ENCODE measurements at regions not wholly inside any gene's neighbourhood (a gene's known extent, or its start where the extent isn't known, plus 50 kb on each side); places are given as distances from the start of the nearest gene placed in this dataset.
"Not testable (repeated sequence)": the region's sequence is repeated elsewhere in the genome, so short reads cannot be mapped to it uniquely, and the experiment has no call there.

DNA sequence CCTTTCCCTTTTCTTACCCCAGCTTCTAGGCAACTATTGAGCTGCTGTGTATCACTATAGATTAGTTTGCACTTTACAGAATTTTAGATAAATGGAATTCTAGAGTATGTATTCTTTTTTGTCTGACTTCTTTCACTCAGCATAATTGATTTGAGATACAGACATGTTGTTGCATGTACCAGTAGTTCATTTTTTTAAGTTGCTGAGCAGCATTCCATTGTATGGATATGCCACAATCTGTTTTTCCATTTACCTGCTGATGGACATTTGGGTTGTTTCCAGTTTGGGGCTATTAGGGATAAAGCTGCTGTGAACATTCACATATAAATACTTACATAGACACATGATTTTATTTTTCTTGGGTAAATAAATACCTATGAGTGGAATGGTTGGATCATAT is 135.7 kb downstream of the IGF1 start:
- DNase-seq (ENCODE audit: low read depth, low spot score), result no peak

DNA sequence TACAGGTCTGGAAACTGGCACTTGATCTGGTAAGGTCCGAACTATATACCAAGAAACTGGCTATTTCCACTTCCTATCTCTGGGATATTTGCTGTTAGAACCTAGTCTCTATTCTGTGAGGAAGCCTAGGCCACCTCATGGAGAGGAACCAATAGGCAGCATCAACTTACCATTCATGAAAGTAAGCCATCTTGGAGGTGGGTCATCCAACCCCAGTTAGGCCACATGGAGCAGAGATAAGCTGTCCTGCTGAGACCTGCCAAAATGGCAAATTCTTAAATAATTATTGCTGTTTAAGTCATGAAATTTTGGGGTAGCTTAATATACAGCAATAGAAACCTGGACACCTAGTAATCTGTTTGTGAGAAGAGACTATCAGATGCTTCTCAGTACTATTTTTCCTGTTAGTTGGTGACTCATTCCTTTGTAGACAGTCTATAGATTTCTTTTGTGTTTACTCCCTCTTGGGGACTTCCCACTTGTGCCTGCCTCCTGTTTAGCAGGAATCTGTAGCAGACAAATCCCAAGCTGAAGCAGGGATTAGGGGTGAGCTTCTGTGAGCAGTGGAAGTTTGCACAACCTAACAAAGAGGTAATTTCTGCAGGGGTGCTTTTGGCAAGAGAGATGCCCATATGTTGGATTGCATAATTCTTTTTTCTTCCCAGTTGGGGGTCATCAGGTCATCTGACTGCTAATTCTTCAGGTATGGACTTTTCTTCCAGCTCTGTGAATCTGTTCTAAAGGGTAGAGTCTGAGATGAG is 136.8 kb downstream of the IGF1 start:
- DNase-seq (ENCODE audit: low read depth, low spot score), result peak; percentile 24

DNA sequence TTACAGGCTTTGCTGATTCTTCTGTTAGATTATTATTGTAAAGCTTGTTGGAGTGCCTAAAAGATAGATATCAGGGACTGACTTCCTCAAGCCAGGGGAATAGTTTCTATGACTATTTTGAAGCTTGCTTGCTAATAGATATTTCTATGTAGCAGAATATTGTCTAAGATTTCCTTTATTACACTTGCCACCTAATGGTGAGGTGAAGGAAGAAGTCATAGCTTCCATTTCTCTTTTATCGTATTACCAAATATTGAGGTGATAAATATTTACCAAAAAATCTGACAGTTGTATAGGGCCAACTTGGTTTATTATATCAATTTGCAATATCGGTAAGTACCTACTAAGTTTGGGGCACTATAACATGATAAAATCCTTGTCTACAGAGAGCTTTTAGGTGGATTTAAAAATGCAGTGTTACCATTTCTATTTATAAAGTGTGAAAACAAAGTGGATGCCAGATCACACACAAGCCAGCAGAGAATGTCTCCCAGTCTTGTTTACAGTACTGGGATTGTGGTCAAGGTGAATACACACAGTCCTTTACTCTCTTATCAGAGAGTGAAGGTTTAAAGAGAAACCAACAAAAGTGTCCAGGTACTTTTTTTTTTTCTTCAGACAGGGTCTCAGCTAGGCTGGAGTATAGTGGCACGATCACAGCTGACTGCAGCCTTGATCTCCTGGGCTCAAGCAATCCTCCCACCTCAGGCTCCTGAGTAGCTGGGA is 137.9 kb downstream of the IGF1 start:
- no peak for DNase-seq (ENCODE audit: low read depth, low spot score)

- DNase-seq (ENCODE audit: low read depth, low spot score), result no peak
Observed at GRCh38 chr12:102334765-102335164, 137.1 kb upstream of the PMCH start.

- no peak for DNase-seq (ENCODE audit: low read depth, low spot score)
Observed at GRCh38 chr12:102331419-102331818, 133.8 kb upstream of the PMCH start.

GRCh38 chr12:102329883-102330282 is 132.2 kb upstream of the PMCH start:
- DNase-seq (ENCODE audit: low read depth, low spot score), result no peak

DNA sequence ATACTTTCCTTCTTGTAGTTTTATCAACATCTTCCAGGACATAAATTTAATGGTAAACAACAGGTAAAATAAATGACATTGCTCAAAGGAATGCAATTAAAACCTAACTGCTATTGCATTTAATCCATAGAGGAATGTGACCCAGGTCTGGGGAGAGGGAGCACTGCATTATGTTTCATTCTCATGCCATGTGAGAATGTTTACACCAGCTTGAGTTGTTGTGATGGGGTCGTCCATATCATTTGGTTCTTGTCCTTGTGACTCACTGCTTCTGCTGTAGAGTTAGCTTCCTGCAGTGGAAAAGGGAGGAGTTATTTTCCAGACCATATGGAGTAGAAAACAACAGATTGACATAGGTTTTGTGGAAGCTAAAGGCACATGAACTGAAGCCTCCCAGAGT is 129.3 kb upstream of the PMCH start:
- DNase-seq (ENCODE audit: low read depth, low spot score), result peak; percentile 16

GRCh38 chr12:102325108-102325507 is 127.5 kb upstream of the PMCH start:
- DNase-seq (ENCODE audit: low read depth, low spot score), result not testable (repeated sequence)

DNA sequence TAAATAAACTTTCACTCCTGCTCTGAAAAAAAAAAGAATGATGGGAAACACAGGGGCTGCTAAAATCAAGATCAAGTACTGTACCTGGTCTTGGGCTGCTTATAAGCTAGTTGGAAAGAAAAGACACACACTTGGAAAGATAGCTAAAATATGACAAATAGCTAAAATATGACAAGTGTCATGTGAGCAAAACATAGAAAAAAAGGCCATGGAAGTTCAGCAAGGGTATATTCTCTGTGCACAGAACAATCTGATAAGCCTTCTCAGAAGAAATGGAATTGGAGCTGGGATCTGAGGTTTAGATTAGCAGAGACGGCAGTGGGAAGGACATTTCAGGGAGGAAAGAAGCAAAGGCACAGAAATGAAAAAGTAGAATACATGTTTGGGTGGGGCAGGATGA is 126.2 kb upstream of the PMCH start:
- DNase-seq (ENCODE audit: low read depth, low spot score), result no peak

- no peak for DNase-seq (ENCODE audit: low read depth, low spot score)
Observed at GRCh38 chr12:102322254-102322653, 124.6 kb upstream of the PMCH start.

GRCh38 chr12:102321305-102322082 is 123.9 kb upstream of the PMCH start:
- no peak for DNase-seq (ENCODE audit: low read depth, low spot score)

- DNase-seq (ENCODE audit: low read depth, low spot score), result no peak
Observed at GRCh38 chr12:102317155-102317554, 119.5 kb upstream of the PMCH start.

DNA sequence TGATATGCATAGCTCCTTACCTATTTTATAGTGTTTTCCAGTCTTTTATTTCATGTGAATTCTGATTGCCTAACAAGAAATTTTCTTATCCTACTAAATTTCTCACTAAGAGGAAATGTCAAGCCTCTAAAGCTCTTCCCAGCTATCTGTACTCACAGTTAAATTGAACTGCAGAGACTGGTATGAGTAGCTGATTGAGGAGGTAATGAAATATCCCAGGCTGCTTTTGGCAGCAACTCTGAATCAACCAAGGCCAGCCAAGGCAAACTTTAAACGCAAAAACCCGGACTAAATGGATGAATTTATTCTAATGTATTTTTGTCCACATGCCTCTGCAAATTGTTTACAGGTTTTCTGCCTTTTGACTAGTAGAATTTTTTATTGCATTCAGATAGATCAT is 119.1 kb upstream of the PMCH start:
- no peak for DNase-seq (ENCODE audit: low read depth, low spot score)

- DNase-seq (ENCODE audit: low read depth, low spot score), result no peak
Observed at GRCh38 chr12:102314821-102315220, 117.2 kb upstream of the PMCH start.

DNA sequence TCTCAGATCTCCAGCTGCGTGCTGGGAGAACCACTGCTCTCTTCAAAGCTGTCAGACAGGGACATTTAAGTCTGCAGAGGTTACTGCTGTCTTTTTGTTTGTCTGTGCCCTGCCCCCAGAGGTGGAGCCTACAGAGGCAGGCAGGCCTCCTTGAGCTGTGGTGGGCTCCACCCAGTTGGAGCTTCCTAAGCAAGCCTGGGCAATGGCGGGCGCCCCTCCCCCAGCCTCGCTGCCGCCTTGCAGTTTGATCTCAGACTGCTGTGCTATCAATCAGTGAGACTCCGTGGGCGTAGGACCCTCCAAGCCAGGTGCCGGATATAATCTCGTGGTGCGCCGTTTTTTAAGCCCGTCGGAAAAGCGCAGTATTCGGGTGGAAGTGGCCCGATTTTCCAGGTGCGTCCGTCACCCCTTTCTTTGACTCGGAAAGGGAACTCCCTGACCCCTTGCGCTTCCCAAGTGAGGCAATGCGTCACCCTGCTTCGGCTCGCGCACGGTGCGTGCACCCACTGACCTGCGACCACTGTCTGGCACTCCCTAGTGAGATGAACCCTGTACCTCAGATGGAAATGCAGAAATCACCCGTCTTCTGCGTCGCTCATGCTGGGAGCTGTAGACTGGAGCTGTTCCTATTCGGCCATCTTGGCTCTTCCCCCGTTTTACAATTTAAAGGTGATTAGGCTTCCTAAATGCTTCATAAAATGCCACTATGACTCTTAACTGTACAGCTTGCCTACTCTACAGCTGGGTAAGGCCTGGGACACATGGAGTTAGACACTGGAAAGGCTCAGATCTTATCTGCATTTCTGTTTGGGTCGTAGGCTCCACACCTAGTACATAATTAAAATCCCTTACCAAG is 115.7 kb upstream of the PMCH start:
- not testable (repeated sequence) for DNase-seq (ENCODE audit: low read depth, low spot score)

DNA sequence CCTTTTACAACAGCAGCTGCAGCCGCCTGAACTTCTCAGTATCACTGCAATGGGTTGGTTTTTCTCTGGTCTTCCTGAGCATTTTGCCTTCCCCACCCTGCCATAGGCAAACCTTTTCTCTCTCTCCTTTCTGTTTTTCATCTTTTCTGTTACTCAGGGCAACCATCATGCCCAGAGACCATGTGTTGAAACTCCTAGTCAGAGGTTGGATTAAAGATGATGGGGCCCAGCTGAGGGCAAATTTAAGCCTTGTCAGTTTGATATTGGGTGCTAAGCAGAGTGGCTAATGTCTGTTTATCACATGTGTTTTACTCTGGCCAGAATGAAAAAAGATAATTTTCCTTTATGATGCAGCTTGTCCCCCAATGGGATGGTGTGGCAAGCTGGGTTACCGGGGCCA is 107.9 kb upstream of the PMCH start:
- DNase-seq (ENCODE audit: low read depth, low spot score), result no peak

- DNase-seq (ENCODE audit: low read depth, low spot score), result not testable (repeated sequence)
Observed at GRCh38 chr12:102304667-102305066, 107.0 kb upstream of the PMCH start.

DNA sequence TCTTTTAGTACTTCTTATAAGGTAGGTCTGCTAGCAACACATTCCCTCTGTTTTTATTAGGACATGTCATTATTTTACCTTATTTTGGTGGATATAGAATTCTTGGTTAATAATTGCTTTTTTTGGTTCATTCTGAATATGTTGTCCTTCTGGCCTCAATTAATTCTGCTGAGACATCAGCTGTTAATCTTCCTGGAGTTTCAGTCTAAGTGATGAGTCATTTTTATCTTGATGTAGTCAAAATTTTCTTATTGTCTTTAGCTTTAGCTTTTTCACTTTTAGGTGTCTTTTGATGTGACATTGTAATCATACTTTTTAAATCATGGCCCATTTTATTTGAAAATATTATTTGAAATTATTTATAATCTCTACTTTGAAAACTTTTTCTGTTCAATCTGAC is 104.9 kb upstream of the PMCH start:
- DNase-seq (ENCODE audit: low read depth, low spot score), result no peak

- DNase-seq (ENCODE audit: low read depth, low spot score), result no peak
Observed at GRCh38 chr12:102301547-102301946, 103.9 kb upstream of the PMCH start.

DNA sequence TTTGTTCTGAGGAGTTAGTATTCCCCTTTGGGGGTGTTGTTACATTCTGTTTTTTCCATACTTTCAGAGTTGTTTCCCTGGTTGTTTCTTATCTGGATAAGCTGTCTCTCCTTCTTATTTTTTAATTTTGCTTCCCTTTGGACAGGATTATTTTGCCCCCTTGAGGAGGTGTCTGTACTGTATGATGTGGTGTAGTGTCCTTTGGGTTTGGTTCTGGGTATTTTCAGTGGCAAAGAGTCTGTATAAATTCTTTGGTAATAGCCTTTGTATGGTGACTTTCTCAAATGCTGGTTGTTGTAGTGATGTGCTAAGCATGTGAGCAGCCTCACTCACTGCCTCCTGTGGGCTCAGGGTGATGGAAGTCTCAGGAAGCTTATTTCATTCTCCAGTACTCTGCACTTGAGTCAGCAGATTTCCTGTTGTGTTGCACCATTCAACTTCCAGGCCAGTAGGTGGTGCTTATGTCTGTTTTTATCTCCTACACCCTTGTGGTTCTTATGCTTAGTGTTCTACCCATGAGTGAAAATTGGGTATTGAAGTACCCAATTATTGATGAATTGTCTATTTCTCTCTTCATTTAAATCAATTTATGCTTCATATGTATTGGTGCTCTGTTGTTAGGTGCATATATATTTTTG is 103.3 kb upstream of the PMCH start:
- DNase-seq (ENCODE audit: low read depth, low spot score), result peak; percentile 39

- DNase-seq (ENCODE audit: low read depth, low spot score), result no peak
Observed at GRCh38 chr12:102299731-102300130, 102.1 kb upstream of the PMCH start.

All from astrocyte of the hippocampus (primary cell).